ENCODE measurements at regions not wholly inside any gene's neighbourhood (a gene's known extent, or its start where the extent isn't known, plus 50 kb on each side); places are given as distances from the start of the nearest gene placed in this dataset.

DNA sequence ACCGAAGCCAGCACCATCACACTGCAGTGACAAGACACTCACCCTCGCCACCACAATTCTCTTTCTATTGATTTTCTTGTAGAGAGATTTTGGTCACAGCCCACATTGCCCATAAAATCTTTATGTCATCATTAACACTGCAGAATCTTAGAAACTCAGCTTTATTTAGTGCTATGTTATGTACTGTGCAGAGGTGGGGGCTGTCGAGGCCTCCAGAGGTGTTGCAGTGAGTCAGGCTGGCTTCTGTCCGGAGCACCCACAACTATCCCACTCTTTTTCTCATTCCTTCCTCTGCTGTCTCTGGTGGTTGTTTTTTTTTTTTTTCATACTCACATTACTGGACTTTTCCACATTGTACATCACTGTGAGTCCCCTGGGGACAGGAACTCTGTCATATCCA, 677.4 kb upstream of the HS6ST1 start:
- no peak for TF ChIP-seq SP1 (CRISPR knock-in tag; conservative IDR thresholded peaks at IDR 0.05)
- no peak for TF ChIP-seq NR2C2 (CRISPR knock-in tag; IDR thresholded peaks at IDR 0.05)
- TF ChIP-seq STAT6 (CRISPR knock-in tag; conservative IDR thresholded peaks at IDR 0.05; ENCODE audit: low read depth), result no peak
- TF ChIP-seq KAT7 (CRISPR knock-in tag; IDR thresholded peaks at IDR 0.05; ENCODE audit: borderline replicate concordance), result no peak
